Mammary epithelial cell (primary cell): ENCODE measurements at regions not wholly inside any gene's neighbourhood (a gene's known extent, or its start where the extent isn't known, plus 50 kb on each side); places are given as distances from the start of the nearest gene placed in this dataset.

Source experiments
- EZH2 ChIP-seq: IDR thresholded peaks from 2 replicates; pipeline ENCODE4 v1.6.1; 2012; ENCODE audit warnings: low read length, inconsistent platforms, borderline replicate concordance
- TF ChIP-seq, protein P1 (sequence below), 2 donors: IDR thresholded peaks in 1 of 2; conservative IDR thresholded peaks in 1 of 2; 2 replicates each; pipeline ENCODE4 v1.5.1; 2011 to 2012; ENCODE audit warnings: inconsistent platforms in 2 of 2, low read length in 2 of 2, mild to moderate bottlenecking in 2 of 2, control low read depth in 1 of 2, low read depth in 1 of 2; ENCODE audit not compliant: insufficient read depth in 1 of 2; ENCODE audit errors: extremely low read depth in 1 of 2

DNA sequence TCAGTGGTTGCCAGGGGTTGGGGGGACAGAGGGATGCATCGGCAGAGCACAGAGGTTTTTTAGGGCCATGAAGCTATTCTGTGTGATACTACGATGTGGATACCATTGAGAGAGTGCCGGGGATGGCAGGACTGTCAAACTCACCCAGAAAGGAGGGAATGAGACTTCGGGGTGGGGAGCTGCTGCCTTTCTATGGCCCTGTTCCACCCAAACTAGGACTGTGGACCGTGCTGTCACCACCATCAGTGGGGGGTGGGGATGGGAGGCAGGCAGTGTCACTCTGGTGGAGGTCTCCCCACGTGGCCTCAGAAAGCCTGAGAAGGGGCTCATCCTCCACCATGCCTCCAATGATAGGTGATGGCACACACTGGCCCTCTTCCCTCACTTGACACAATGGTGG, 146.2 kb downstream of the PTPN20 start:
- TF ChIP-seq, protein P1, sequence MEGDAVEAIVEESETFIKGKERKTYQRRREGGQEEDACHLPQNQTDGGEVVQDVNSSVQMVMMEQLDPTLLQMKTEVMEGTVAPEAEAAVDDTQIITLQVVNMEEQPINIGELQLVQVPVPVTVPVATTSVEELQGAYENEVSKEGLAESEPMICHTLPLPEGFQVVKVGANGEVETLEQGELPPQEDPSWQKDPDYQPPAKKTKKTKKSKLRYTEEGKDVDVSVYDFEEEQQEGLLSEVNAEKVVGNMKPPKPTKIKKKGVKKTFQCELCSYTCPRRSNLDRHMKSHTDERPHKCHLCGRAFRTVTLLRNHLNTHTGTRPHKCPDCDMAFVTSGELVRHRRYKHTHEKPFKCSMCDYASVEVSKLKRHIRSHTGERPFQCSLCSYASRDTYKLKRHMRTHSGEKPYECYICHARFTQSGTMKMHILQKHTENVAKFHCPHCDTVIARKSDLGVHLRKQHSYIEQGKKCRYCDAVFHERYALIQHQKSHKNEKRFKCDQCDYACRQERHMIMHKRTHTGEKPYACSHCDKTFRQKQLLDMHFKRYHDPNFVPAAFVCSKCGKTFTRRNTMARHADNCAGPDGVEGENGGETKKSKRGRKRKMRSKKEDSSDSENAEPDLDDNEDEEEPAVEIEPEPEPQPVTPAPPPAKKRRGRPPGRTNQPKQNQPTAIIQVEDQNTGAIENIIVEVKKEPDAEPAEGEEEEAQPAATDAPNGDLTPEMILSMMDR (conservative IDR thresholded peaks at IDR 0.05 in 1 of 2, IDR thresholded peaks at IDR 0.05 in 1 of 2; ENCODE audit: extremely low read depth in 1 of 2, insufficient read depth in 1 of 2, low read depth in 1 of 2, low read length in 2 of 2) = no peak
- no peak for TF ChIP-seq EZH2
